DMS53 treated with DMSO at 0.1 percent for 48 hours (cell line): ENCODE measurements at regions not wholly inside any gene's neighbourhood (a gene's known extent, or its start where the extent isn't known, plus 50 kb on each side); places are given as distances from the start of the nearest gene placed in this dataset.
"Not testable (repeated sequence)": the region's sequence is repeated elsewhere in the genome, so short reads cannot be mapped to it uniquely, and the experiment has no call there.

Experiments used
- DNase-seq: peaks from one replicate; lab custom pipeline; 2025; ENCODE audit not compliant: unreplicated experiment; lab: John Stamatoyannopoulos, UW

- DNase-seq, result peak; percentile 8
Measured at GRCh38 chr2:65918760-65919187, 486.4 kb upstream of the SPRED2 start.

- DNase-seq, result no peak
Measured at GRCh38 chr2:65917986-65918385, 485.6 kb upstream of the SPRED2 start.

- no peak for DNase-seq
Measured at GRCh38 chr2:65916785-65917295, 484.4 kb upstream of the SPRED2 start.

- DNase-seq, result no peak
Measured at GRCh38 chr2:65916177-65916576, 483.8 kb upstream of the SPRED2 start.

GRCh38 chr2:65915273-65915672 lies 482.9 kb upstream of the SPRED2 start:
- no peak for DNase-seq

GRCh38 chr2:65914244-65914786 lies 481.9 kb upstream of the SPRED2 start:
- DNase-seq, result no peak

- no peak for DNase-seq
Measured at GRCh38 chr2:65913813-65914212, 481.4 kb upstream of the SPRED2 start.

GRCh38 chr2:65901756-65902155 lies 469.4 kb upstream of the SPRED2 start:
- DNase-seq, result no peak

GRCh38 chr2:65896446-65896845 lies 464.0 kb upstream of the SPRED2 start:
- no peak for DNase-seq

GRCh38 chr2:65890131-65890530 lies 457.7 kb upstream of the SPRED2 start:
- DNase-seq, result not testable (repeated sequence)

GRCh38 chr2:65885266-65885665 lies 452.9 kb upstream of the SPRED2 start:
- DNase-seq, result peak; percentile 5

- DNase-seq, result no peak
Measured at GRCh38 chr2:65881592-65881991, 449.2 kb upstream of the SPRED2 start.

- DNase-seq, result no peak
Measured at GRCh38 chr2:65880436-65880835, 448.0 kb upstream of the SPRED2 start.

- DNase-seq, result no peak
Measured at GRCh38 chr2:65878011-65878340, 445.6 kb upstream of the SPRED2 start.

GRCh38 chr2:65877331-65878010 lies 445.1 kb upstream of the SPRED2 start:
- no peak for DNase-seq

- DNase-seq, result no peak
Measured at GRCh38 chr2:65876114-65876513, 443.7 kb upstream of the SPRED2 start.

- no peak for DNase-seq
Measured at GRCh38 chr2:65870826-65871225, 438.4 kb upstream of the SPRED2 start.

- no peak for DNase-seq
Measured at GRCh38 chr2:65869296-65869695, 436.9 kb upstream of the SPRED2 start.

GRCh38 chr2:65868177-65868576 lies 435.8 kb upstream of the SPRED2 start:
- no peak for DNase-seq

- DNase-seq, result no peak
Measured at GRCh38 chr2:65867446-65867845, 435.0 kb upstream of the SPRED2 start.

GRCh38 chr2:65866148-65866547 lies 433.7 kb upstream of the SPRED2 start:
- no peak for DNase-seq

- no peak for DNase-seq
Measured at GRCh38 chr2:65864619-65865018, 432.2 kb upstream of the SPRED2 start.

GRCh38 chr2:65863713-65864112 lies 431.3 kb upstream of the SPRED2 start:
- no peak for DNase-seq
